Muscle layer of duodenum (tissue), 2 donors: ENCODE measurements at regions not wholly inside any gene's neighbourhood (a gene's known extent, or its start where the extent isn't known, plus 50 kb on each side); places are given as distances from the start of the nearest gene placed in this dataset.
"Not testable (repeated sequence)": the region's sequence is repeated elsewhere in the genome, so short reads cannot be mapped to it uniquely, and the experiment has no call there.

Experiments
- H3K27ac ChIP-seq: one replicate; pipeline ENCODE4 v1.7.0; 2013; ENCODE audit warnings: mild to moderate bottlenecking, low read length
- H3K27me3 ChIP-seq: one replicate; pipeline ENCODE4 v1.7.0; 2013; ENCODE audit warnings: low read depth, mild to moderate bottlenecking, control low read depth, low read length
- H3K36me3 ChIP-seq, 2 donors: one replicate each; pipeline ENCODE4 v1.7.0; 2013; ENCODE audit warnings: low read length in 2 of 2, control low read depth in 1 of 2, mild to moderate bottlenecking in 1 of 2; ENCODE audit not compliant: insufficient read depth in 2 of 2, control insufficient read depth in 1 of 2
- H3K4me1 ChIP-seq, 2 donors: one replicate each; pipeline ENCODE4 v1.7.0; 2013; ENCODE audit warnings: low read length in 2 of 2, mild to moderate bottlenecking in 2 of 2, control low read depth in 1 of 2, moderate library complexity in 1 of 2; ENCODE audit not compliant: insufficient read depth in 2 of 2, control insufficient read depth in 1 of 2
- H3K4me3 ChIP-seq, 2 donors: one replicate each; pipeline ENCODE4 v1.7.0; 2013; ENCODE audit warnings: low read length in 2 of 2, low read depth in 1 of 2, mild to moderate bottlenecking in 1 of 2
- H3K9me3 ChIP-seq, 2 donors: one replicate each; pipeline ENCODE4 v1.7.0; 2013; ENCODE audit warnings: low read length in 2 of 2, control low read depth in 1 of 2, mild to moderate bottlenecking in 1 of 2; ENCODE audit not compliant: control insufficient read depth in 1 of 2
- donor health status: healthy.

DNA sequence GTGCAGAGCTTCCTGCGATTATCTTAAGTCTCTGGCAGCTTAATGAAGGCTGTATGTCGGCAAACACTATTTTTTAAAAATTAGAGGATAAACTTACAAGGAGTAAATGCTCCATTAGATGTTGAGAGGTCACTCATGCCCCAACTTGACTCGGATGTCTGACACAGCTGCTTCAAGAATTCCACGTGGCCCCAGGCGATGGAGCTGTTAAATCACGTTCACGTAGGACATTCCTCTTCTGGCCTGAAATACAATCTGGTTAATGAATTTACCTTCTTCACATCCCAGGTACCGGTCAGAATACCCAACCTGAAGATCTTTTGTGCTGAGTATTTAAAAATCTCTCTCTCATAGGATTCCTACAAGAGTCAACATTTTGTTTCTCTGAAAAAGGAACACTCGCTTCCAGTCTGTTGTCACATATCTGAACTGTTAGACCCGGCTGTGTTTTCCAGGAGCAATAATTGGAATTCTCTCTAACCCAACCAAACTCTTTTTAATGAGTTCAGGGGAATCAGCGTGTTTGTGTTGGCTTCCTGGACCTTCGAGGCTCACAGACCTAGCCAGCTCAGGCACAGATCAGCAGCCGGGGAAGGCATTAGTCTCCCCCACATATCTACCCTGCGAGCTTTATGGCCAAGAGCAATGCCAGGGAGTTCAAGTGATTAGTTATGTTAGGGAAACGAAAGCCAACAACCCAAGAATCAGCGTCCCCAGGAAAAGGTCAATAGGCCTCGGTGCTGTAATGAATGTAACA, 284.9 kb downstream of the FGFR2 start:
- Histone ChIP-seq H3K27ac (peak overlapping the region; percentile 11), H3K4me1 (peaks cover 0 to 5% of the 10 kb centered on the region in 2 donors), H3K36me3 (no peaks in the 10 kb centered on the region), H3K9me3 (no peaks in the 10 kb centered on the region), H3K4me3 (no peak overlapping the region), H3K27me3 (no peaks in the 10 kb centered on the region)

GRCh38 chr10:121316432-121316831, 281.8 kb downstream of the FGFR2 start:
- Histone ChIP-seq H3K4me1 (peaks cover 0 to 5% of the 10 kb centered on the region in 2 donors), H3K27ac (no peak overlapping the region), H3K4me3 (no peak overlapping the region), H3K36me3 (no peaks in the 10 kb centered on the region), H3K27me3 (no peaks in the 10 kb centered on the region), H3K9me3 (no peaks in the 10 kb centered on the region)

DNA sequence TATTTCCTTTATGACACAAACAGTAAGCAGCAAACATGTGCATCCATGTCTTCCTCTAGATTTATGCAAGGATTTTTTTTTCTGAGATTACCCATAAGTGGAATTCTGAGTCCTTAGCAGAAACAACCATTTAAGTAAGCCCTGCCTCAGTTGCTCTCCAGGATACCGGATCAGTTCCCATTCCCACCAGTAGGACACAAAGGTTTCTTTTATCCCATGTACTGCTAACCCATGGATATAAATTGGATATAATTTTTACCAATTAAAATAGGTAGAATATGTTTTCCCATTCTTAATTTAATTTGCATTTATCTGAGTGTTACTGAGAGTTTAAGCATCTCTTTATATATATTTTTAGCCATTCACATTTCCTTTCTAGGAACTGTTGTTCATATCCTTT, 280.9 kb downstream of the FGFR2 start:
- Histone ChIP-seq H3K9me3 (no peaks in the 10 kb centered on the region), H3K4me1 (peaks cover 0 to 5% of the 10 kb centered on the region in 2 donors), H3K4me3 (no peak overlapping the region), H3K27me3 (no peaks in the 10 kb centered on the region), H3K27ac (no peak overlapping the region), H3K36me3 (no peaks in the 10 kb centered on the region)

GRCh38 chr10:121322046-121322445, 276.2 kb downstream of the FGFR2 start:
- H3K36me3 ChIP-seq = no peaks in the 10 kb centered on the region
- H3K9me3 ChIP-seq = no peaks in the 10 kb centered on the region
- H3K27me3 ChIP-seq = no peaks in the 10 kb centered on the region
- H3K4me1 ChIP-seq = no peaks in the 10 kb centered on the region
- H3K27ac ChIP-seq = no peak overlapping the region
- no peak overlapping the region for H3K4me3 ChIP-seq

DNA sequence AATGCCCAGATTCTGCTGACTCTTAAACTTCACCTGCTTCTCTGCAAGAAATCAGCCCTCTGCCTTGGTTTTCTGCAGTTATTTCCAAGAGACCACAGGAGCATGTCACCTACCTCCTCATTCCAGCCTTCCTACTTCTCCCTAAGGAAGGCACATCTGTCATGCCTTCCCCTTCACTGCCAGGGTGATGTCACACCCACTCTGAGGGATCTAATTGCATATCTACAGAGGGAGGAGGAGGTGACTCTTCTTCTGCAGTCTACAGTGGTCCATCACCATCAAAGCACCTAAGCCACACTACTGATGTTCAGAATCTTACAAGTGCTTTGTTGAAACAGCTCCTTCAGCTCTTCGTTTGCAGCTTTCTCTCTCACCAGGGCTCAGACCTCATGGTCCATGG, 275.5 kb downstream of the FGFR2 start:
- no peaks in the 10 kb centered on the region for H3K9me3 ChIP-seq
- no peaks in the 10 kb centered on the region for H3K27me3 ChIP-seq
- no peaks in the 10 kb centered on the region for H3K4me1 ChIP-seq
- no peak overlapping the region for H3K27ac ChIP-seq
- no peaks in the 10 kb centered on the region for H3K36me3 ChIP-seq
- H3K4me3 ChIP-seq = no peak overlapping the region

DNA sequence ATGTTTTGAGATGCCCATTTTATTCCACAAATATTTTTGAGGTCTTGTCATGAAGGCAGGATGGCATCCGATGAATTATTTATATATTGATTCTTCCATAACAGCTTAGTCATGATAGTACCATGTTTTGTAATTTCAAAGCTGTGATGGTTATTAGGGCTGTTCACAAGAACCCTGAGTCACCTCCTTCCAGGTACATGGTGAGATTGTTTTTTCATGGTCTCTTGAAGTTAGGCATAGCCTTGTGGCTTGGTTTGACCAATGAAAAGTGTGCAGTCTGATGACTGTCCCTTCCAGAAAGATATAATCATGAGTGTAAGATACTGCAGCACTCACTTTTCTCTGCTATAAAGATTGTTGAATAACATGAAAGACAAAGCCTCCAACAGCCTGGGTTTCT, 274.8 kb downstream of the FGFR2 start:
- Histone ChIP-seq H3K9me3 (no peaks in the 10 kb centered on the region), H3K27me3 (no peaks in the 10 kb centered on the region), H3K4me3 (no peak overlapping the region), H3K4me1 (no peaks in the 10 kb centered on the region), H3K36me3 (no peaks in the 10 kb centered on the region), H3K27ac (no peak overlapping the region)

GRCh38 chr10:121324678-121325213, 273.5 kb downstream of the FGFR2 start:
- Histone ChIP-seq H3K4me3 (no peak overlapping the region), H3K4me1 (no peaks in the 10 kb centered on the region), H3K27me3 (no peaks in the 10 kb centered on the region), H3K27ac (no peak overlapping the region), H3K9me3 (no peaks in the 10 kb centered on the region), H3K36me3 (no peaks in the 10 kb centered on the region)

DNA sequence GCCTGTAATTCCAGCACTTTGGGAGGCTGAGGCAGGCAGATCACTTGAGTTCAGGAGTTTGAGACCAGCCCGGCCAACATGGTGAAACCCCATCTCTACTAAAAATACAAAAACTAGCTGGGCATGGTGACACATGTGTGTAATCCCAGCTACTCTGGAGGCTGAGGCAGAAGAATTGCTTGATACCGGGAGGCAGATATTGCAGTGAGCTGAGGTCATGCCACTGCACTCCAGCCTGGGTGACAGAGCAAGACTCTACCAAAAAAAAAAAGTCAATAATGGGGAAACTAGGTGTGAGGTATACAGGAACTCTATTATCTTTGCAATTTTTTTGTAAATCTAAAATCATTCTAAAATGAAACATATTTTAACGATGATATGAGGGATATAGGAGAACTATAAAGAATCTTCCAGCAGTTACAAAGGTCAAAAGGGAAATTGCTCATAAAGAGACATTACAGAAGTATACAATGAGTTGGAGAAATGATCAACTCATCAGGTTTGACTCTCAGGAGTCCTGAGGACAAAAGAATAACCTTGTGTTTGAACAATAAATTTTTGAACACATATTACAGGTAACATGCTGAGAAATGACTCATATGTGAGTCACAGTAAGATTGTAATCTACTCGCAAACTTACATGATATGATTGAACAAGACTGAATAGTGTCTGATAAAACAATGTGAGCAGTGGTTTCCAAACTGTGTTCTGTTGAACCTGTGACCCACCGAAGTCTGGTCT, 272.6 kb downstream of the FGFR2 start:
- H3K27ac ChIP-seq = no peak overlapping the region
- H3K9me3 ChIP-seq = no peaks in the 10 kb centered on the region
- H3K4me1 ChIP-seq = no peaks in the 10 kb centered on the region
- H3K36me3 ChIP-seq = no peaks in the 10 kb centered on the region
- no peaks in the 10 kb centered on the region for H3K27me3 ChIP-seq
- no peak overlapping the region for H3K4me3 ChIP-seq

GRCh38 chr10:121326905-121327304, 271.3 kb downstream of the FGFR2 start:
- Histone ChIP-seq H3K4me1 (no peaks in the 10 kb centered on the region), H3K27me3 (no peaks in the 10 kb centered on the region), H3K27ac (no peak overlapping the region), H3K36me3 (no peaks in the 10 kb centered on the region), H3K9me3 (no peaks in the 10 kb centered on the region), H3K4me3 (no peak overlapping the region)

- no peaks in the 10 kb centered on the region for H3K27me3 ChIP-seq
Observed at GRCh38 chr10:121327727-121328126, 270.5 kb downstream of the FGFR2 start.

DNA sequence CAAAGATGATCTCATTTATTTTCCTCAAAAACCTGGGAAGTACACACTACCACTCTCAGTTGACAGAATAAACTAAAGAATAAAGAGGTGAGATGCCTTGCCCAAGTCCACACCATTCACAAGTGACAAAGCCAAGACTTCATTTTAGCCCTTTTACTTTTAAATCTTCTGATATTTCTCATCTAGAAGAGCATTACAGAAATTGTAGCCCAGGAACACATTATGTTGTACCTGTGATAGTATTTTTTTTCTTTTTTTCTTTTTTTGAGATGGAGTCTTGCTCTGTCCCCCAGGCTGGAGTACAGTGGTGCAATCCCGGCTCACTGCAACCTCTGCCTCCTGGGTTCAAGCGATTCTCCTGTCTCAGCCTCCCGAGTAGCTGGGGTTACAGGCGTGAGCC, 268.6 kb downstream of the FGFR2 start:
- H3K4me1 ChIP-seq, H3K9me3 ChIP-seq, H3K27me3 ChIP-seq, H3K36me3 ChIP-seq, H3K4me3 ChIP-seq, H3K27ac ChIP-seq: not testable (repeated sequence)

More at GRCh38 chr10:121327727-121328126, 270.5 kb downstream of the FGFR2 start:
- H3K4me3 ChIP-seq = no peak overlapping the region
- no peaks in the 10 kb centered on the region for H3K36me3 ChIP-seq
- H3K4me1 ChIP-seq = no peaks in the 10 kb centered on the region
- no peaks in the 10 kb centered on the region for H3K9me3 ChIP-seq
- H3K27ac ChIP-seq = no peak overlapping the region
